ENCODE measurements at regions not wholly inside any gene's neighbourhood (a gene's known extent, or its start where the extent isn't known, plus 50 kb on each side); places are given as distances from the start of the nearest gene placed in this dataset.

DNA sequence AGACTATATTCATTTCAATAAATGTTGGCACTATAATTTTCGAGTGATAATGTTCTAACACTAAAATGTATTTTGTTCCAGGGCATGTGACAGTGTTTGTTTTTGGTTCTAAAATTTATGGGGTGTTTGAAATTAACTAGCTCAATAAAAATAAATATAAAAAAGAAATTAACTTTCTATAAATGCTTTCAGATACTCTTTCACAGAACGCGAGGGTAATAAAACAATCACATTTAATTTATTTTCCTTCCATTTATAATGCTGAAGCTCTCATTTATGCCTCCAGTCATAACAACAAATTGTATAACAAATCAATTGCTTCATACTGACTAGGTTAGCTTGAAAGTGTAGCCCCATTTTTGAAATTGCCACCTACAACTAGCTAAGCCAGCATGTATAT is 122.4 kb upstream of the GPM6A start:
- TF ChIP-seq CTCF (IDR thresholded peaks at IDR 0.05; ENCODE audit: unreplicated experiment), result no peak
- H3K4me1 Mint-ChIP-seq (ENCODE audit: low read depth, unreplicated experiment), result peaks cover 8% of the 10 kb centered on the region
- H3K4me3 Mint-ChIP-seq (ENCODE audit: low read depth, unreplicated experiment), result peak overlapping the region; percentile 20
- H3K27me3 Mint-ChIP-seq (ENCODE audit: unreplicated experiment), result no peaks in the 10 kb centered on the region
- intact Hi-C loops (cut with micrococcal nuclease; ENCODE audit: unreplicated experiment), result no loop called here
- BruUV-seq (replicated peaks), result no TSS peak
- no peaks in the 10 kb centered on the region for H3K9me3 Mint-ChIP-seq (ENCODE audit: low read depth, unreplicated experiment)
- H3K27ac Mint-ChIP-seq (ENCODE audit: unreplicated experiment), result peak overlapping the region; percentile 90
- peaks cover 6% of the 10 kb centered on the region for H3K36me3 Mint-ChIP-seq (ENCODE audit: insufficient read depth, unreplicated experiment)
- DNase-seq, result no peak
- CTCF ChIA-PET, result no interaction called here

DNA sequence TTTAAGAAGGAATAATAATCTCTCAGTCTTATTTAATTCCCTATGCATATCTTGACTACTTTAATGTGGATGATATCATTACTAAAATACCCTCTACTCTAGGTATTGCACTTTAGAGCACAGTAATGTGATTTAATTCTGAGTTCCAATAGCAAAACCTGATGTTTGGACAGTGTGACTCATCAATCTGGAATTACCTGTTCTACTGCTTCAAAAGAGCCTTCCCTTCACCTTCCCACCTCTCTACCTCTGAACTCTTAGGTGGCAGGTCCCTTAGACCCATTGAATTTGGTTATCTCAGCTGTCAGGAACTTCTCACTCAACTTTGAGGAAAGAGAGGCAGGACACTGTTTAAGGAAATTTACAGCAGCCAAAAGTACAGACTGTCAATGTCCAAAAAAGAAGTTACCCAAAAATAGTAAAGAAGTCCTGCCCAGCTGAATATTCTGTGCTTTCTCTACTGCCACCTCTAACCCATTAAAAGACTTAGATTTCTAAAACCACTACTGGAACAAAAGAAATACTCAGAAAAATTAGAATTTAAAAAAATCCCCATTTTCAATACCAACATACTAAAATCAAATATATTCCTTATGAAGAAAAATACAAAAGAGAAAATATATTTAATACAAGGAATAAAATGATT is 123.1 kb upstream of the GPM6A start:
- no peak for TF ChIP-seq CTCF (IDR thresholded peaks at IDR 0.05; ENCODE audit: unreplicated experiment)
- CTCF ChIA-PET, result no interaction called here
- BruUV-seq (replicated peaks), result no TSS peak

DNA sequence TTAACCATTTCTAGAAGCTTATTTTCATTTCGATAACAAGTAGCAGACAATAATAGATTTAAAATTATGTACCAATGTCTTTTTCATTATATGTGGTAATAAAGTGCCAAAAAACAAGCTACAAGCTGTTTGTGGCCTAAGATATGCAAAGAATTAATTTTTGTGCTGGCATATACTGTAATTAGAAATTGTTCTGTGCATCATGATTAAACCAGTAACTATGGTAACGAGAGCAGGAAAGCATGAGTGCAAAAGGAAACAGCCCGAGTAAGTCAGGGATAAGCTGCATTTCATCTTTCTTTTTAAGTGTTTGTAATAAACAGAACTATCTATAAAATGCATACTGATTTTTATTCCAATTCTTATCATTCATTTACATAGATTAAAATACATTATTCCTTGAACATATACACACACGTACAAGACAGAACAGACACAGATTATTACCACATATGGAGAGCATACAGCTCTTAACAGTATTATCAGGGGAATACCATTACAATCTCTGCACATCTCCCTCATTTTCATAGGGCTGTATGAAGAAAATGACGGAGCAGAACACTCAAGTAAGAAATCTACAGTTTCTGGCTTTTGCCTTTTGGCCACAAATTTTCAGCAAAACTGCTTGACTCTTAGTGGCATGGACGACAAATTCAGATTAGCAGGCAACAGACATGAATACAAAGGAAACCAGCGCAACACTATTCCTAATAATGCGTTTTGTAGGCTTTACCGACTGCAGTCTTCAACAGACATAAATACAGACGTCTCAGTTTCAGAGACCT is 121.3 kb upstream of the WDR17 start:
- no peaks in the 10 kb centered on the region for H3K36me3 Mint-ChIP-seq (ENCODE audit: insufficient read depth, unreplicated experiment)
- no peaks in the 10 kb centered on the region for H3K27me3 Mint-ChIP-seq (ENCODE audit: unreplicated experiment)
- no TSS peak for BruUV-seq (replicated peaks)
- H3K4me1 Mint-ChIP-seq (ENCODE audit: low read depth, unreplicated experiment), result no peaks in the 10 kb centered on the region
- CTCF ChIA-PET, result interaction anchor here (0.6 kb wide), 1 partner anchor 377 kb away, joined by 3 read pairs; no protein-coding TSS in a partner anchor
- H3K4me3 Mint-ChIP-seq (ENCODE audit: low read depth, unreplicated experiment), result no peak overlapping the region
- intact Hi-C loops (cut with micrococcal nuclease; ENCODE audit: unreplicated experiment), result no loop called here
- H3K27ac Mint-ChIP-seq (ENCODE audit: unreplicated experiment), result no peak overlapping the region
- DNase-seq, result no peak
- no peaks in the 10 kb centered on the region for H3K9me3 Mint-ChIP-seq (ENCODE audit: low read depth, unreplicated experiment)
- no peak for TF ChIP-seq CTCF (IDR thresholded peaks at IDR 0.05; ENCODE audit: unreplicated experiment)

More for the DNA sequence above, 123.1 kb upstream of the GPM6A start:
- H3K36me3 Mint-ChIP-seq (ENCODE audit: insufficient read depth, unreplicated experiment), result peaks cover 6% of the 10 kb centered on the region
- DNase-seq, result peak; percentile 9
- peak overlapping the region; percentile 20 for H3K4me3 Mint-ChIP-seq (ENCODE audit: low read depth, unreplicated experiment)
- H3K27me3 Mint-ChIP-seq (ENCODE audit: unreplicated experiment), result no peaks in the 10 kb centered on the region
- intact Hi-C loops (cut with micrococcal nuclease; ENCODE audit: unreplicated experiment), result no loop called here
- H3K27ac Mint-ChIP-seq (ENCODE audit: unreplicated experiment), result peak overlapping the region; percentile 90
- peaks cover 8% of the 10 kb centered on the region for H3K4me1 Mint-ChIP-seq (ENCODE audit: low read depth, unreplicated experiment)
- H3K9me3 Mint-ChIP-seq (ENCODE audit: low read depth, unreplicated experiment), result no peaks in the 10 kb centered on the region

GRCh38 chr4:175946472-175947116 is 119.0 kb upstream of the WDR17 start:
- no TSS peak for BruUV-seq (replicated peaks)

More at GRCh38 chr4:175946472-175947116, 119.0 kb upstream of the WDR17 start:
- H3K36me3 Mint-ChIP-seq (ENCODE audit: insufficient read depth, unreplicated experiment), result no peaks in the 10 kb centered on the region
- no peak overlapping the region for H3K27ac Mint-ChIP-seq (ENCODE audit: unreplicated experiment)
- TF ChIP-seq CTCF (IDR thresholded peaks at IDR 0.05; ENCODE audit: unreplicated experiment), result no peak
- H3K4me3 Mint-ChIP-seq (ENCODE audit: low read depth, unreplicated experiment), result no peak overlapping the region
- no peak for DNase-seq
- peaks cover 2% of the 10 kb centered on the region for H3K4me1 Mint-ChIP-seq (ENCODE audit: low read depth, unreplicated experiment)
- no peaks in the 10 kb centered on the region for H3K27me3 Mint-ChIP-seq (ENCODE audit: unreplicated experiment)
- intact Hi-C loops (cut with micrococcal nuclease; ENCODE audit: unreplicated experiment), result loop anchor here (2.0 to 5.0 kb wide), 2 partner anchors 56 to 176 kb away; no protein-coding TSS in a partner anchor
- H3K9me3 Mint-ChIP-seq (ENCODE audit: low read depth, unreplicated experiment), result no peaks in the 10 kb centered on the region
- CTCF ChIA-PET, result no interaction called here
